SK-N-SH treated with all-trans-retinoic acid at 6 μM for 48 hours (cell line): ENCODE measurements at regions not wholly inside any gene's neighbourhood (a gene's known extent, or its start where the extent isn't known, plus 50 kb on each side); places are given as distances from the start of the nearest gene placed in this dataset.

Experiments
- ARNTL ChIP-seq: fragments of 450-650 bp; formaldehyde crosslinking; IDR thresholded peaks from 2 replicates; pipeline ENCODE4 v1.5.0; 2020; ENCODE audit warnings: low read depth, mild to moderate bottlenecking, moderate library complexity, borderline replicate concordance
- CREB5 ChIP-seq: fragments of 250-450 bp; sonication (Bioruptor Pico); IDR thresholded peaks from 2 replicates; pipeline ENCODE4 v1.5.1; 2020; ENCODE audit warnings: low read depth, mild to moderate bottlenecking, moderate library complexity
- ESRRG ChIP-seq: fragments of 250-450 bp; sonication (Bioruptor Pico); IDR thresholded peaks from 2 replicates; pipeline ENCODE4 v1.6.1; 2021; ENCODE audit warnings: mild to moderate bottlenecking
- PATZ1 ChIP-seq: fragments of 250-450 bp; sonication (Bioruptor Pico); IDR thresholded peaks from 2 replicates; pipeline ENCODE4 v1.8.0; 2020; ENCODE audit warnings: mild to moderate bottlenecking, moderate library complexity, borderline replicate concordance
- RARB ChIP-seq: fragments of 250-450 bp; sonication (Bioruptor Pico); IDR thresholded peaks from 2 replicates; pipeline ENCODE4 v1.8.0; 2021; ENCODE audit warnings: mild to moderate bottlenecking, moderate library complexity
- ZC3H10 ChIP-seq: fragments of 250-450 bp; sonication (Bioruptor Pico); IDR thresholded peaks from 2 replicates; pipeline ENCODE4 v1.5.1; 2021; ENCODE audit warnings: mild to moderate bottlenecking, moderate library complexity
- ZFP3 ChIP-seq: fragments of 250-450 bp; sonication (Bioruptor Pico); IDR thresholded peaks from 2 replicates; pipeline ENCODE4 v1.5.0; 2020; ENCODE audit warnings: mild to moderate bottlenecking, moderate library complexity
- ZFP30 ChIP-seq: fragments of 450-650 bp; formaldehyde crosslinking; IDR thresholded peaks from 2 replicates; pipeline ENCODE4 v1.5.0; 2022; ENCODE audit warnings: mild to moderate bottlenecking, moderate library complexity
- ZNF70 ChIP-seq: fragments of 450-650 bp; formaldehyde crosslinking; IDR thresholded peaks from 2 replicates; pipeline ENCODE4 v1.5.0; 2020; ENCODE audit warnings: mild to moderate bottlenecking, moderate library complexity

GRCh38 chr1:90220496-90220895 lies 225.6 kb downstream of the ZNF326 start:
- no peak for TF ChIP-seq PATZ1
- TF ChIP-seq RARB (CRISPR knock-in tag) = no peak
- no peak for TF ChIP-seq ZC3H10
- no peak for TF ChIP-seq ZFP3 (CRISPR knock-in tag)
- TF ChIP-seq ZFP30 (CRISPR knock-in tag) = no peak
- TF ChIP-seq CREB5 (CRISPR knock-in tag) = no peak
- no peak for TF ChIP-seq ARNTL (CRISPR knock-in tag)
- no peak for TF ChIP-seq ZNF70 (CRISPR knock-in tag)
- no peak for TF ChIP-seq ESRRG
